D721Med (cell line): ENCODE measurements at regions not wholly inside any gene's neighbourhood (a gene's known extent, or its start where the extent isn't known, plus 50 kb on each side); places are given as distances from the start of the nearest gene placed in this dataset.
A peak's percentile ranks its signal among the peaks of the same experiment; 100 is the strongest.

Experiments used
- DNase-seq: peaks from one replicate; pipeline ENCODE4 v3.0.0; 2011; ENCODE audit warnings: low spot score; ENCODE audit not compliant: insufficient read length
- FAIRE-seq: peaks from 2 replicates; lab custom pipeline; 2011; peaks lifted over from hg19 to GRCh38; lab: Jason Lieb, UNC
- TF ChIP-seq, protein P1 (sequence below): IDR thresholded peaks from 2 replicates; pipeline ENCODE4 v1.5.1; 2012; ENCODE audit warnings: mild to moderate bottlenecking, control low read depth; ENCODE audit not compliant: insufficient read depth; ENCODE audit errors: missing control alignments

GRCh38 chr11:116364348-116364747 lies 408.4 kb downstream of the BUD13 start:
- DNase-seq, result no peak
- TF ChIP-seq, protein P1, sequence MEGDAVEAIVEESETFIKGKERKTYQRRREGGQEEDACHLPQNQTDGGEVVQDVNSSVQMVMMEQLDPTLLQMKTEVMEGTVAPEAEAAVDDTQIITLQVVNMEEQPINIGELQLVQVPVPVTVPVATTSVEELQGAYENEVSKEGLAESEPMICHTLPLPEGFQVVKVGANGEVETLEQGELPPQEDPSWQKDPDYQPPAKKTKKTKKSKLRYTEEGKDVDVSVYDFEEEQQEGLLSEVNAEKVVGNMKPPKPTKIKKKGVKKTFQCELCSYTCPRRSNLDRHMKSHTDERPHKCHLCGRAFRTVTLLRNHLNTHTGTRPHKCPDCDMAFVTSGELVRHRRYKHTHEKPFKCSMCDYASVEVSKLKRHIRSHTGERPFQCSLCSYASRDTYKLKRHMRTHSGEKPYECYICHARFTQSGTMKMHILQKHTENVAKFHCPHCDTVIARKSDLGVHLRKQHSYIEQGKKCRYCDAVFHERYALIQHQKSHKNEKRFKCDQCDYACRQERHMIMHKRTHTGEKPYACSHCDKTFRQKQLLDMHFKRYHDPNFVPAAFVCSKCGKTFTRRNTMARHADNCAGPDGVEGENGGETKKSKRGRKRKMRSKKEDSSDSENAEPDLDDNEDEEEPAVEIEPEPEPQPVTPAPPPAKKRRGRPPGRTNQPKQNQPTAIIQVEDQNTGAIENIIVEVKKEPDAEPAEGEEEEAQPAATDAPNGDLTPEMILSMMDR, result no peak

DNA sequence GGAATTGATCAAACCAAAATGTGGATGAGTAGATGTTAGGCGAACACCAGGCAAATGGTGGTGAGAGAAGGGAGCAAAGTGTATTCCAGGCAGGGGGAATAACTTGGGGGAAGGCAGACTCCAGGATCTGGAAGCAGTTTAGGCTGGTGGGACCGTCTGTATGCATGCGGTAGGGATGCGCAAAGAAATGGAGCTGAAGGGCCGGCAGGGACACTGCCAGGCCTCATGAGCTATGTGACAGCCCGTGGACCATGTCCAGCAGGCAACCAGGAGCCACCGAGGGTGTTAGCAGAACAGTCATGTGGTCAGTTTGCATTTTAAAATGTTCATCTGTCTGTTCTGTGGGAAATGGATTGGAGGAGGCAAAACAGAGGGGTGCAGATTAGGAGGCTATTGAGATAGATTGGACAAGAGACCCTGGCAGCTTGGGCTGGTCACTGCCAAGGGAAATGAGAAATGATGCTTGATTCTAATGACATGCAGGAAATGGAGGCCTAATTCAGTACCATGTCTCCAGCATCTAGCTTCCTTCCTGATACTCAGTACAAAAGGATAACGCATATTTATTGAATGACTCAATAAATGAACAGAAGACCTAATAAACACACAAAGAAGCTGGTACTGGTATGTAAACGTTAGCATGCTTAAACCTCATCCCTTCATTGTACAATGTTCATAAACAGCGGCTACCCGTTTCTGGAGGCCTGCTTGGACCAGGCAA lies 412.4 kb downstream of the BUD13 start:
- TF ChIP-seq, protein P1, result no peak
- no peak for DNase-seq
- no peak for FAIRE-seq

More at GRCh38 chr11:116364348-116364747, 408.4 kb downstream of the BUD13 start:
- FAIRE-seq, result no peak

DNA sequence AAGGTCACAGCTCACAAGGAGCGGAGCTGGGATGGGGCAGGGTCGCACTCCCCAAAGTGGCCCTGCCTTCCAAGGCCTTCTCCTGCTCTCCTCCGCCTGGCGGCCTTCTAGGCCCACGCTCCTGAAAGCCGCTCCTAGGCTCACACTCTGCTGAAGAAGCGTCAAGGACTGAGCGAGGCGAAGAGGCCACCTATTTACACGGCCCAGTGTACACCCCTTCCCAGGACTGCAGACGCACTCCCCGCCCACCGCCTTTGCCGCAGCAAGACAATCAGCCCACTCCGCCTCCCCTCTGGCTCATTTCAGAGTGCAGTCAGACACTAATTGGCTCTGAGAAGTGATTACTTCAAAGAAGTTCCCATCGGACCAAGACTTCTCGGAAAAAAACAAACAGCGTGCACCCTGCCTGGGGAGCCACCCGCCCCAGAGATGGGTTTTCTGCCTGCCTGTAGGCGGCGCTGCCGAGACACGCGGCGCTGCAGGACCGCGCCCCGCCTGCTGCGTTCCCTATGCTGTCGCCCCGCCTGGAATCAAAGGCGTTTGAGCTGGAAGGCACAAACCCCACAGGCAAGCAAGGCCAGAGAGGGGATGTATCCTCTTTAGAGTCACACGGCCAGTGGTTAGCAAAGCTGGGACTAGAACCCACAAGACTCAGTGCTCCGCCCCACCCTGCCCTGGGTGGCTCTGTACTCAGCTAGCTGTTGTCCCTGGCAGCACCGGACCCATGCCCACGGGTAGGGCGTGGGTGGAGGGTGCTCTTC lies 414.8 kb downstream of the BUD13 start:
- TF ChIP-seq, protein P1, result peak; percentile 78
- DNase-seq (no peak), FAIRE-seq (no peak)

- TF ChIP-seq, protein P1, result no peak
- DNase-seq (no peak), FAIRE-seq (no peak)
Measured at GRCh38 chr11:116356451-116356850, 416.3 kb downstream of the BUD13 start.

DNA sequence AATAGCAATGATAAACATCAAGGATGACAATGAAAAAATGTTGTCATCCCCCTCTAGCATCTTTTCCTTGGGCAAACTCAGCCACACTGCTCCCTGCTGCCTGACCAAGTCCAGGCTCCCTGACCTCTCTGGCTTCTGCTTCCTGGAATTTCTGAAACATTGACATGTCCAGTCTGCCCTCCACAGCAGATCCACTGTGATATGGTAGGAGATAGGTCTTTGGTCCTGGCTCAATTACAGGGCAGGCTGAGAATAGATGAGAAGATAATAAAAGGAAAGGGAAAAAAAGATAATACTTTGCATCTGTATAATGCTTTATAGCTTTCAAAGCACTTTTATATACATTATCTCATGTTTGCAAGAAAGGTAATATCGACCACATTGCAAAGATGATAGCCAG lies 417.7 kb downstream of the BUD13 start:
- no peak for DNase-seq
- TF ChIP-seq, protein P1, result no peak
- FAIRE-seq, result no peak

DNA sequence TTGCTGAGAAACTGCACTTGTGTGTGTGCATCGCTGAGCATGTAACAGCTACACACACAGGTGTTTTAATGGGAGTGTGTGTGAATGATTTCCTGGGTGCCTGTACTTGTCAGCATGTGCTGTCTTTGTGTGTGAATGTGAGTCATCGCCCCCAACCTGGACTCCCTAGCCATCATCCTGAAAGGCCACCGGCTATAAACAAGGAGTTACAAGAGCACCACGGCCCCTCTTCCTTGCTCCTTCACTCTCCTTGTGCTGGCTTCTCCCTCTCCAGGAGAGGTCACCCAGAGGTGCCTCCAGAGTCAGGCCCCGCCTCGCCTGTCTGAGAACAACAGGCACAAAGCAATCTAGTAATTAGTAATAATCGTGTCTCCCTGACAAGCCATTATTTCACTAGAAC lies 419.2 kb downstream of the BUD13 start:
- DNase-seq (no peak), FAIRE-seq (no peak)
- TF ChIP-seq, protein P1, result no peak

- DNase-seq, result no peak
- FAIRE-seq, result no peak
- TF ChIP-seq, protein P1, result no peak
Measured at GRCh38 chr11:116352881-116353280, 419.9 kb downstream of the BUD13 start.
